ENCODE measurements at regions not wholly inside any gene's neighbourhood (a gene's known extent, or its start where the extent isn't known, plus 50 kb on each side); places are given as distances from the start of the nearest gene placed in this dataset.

DNA sequence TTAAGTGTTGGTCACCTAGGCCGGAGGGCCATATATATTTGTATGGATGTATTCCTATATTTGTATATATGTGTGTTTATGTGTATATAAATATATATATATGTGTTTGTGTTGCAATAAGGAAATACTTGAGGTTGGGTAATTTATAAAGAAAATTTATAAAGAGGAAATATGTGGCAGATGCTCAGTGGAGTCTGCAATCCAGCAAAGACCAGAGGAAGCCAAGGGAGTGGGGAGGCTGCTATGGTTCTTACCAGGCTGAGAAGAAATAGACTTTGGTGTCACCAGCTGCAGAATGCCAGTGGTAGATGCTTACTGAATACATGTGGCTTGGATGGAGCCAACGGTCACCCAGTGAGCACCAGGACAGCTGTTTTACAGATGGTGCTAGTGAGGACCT lies 97.4 kb upstream of the ELOVL5 start:
- Histone ChIP-seq H4K20me1 (no peaks in the 10 kb centered on the region), H3K4me3 (no peak overlapping the region), H3K36me3 (no peaks in the 10 kb centered on the region), H3K9me3 (replicated peaks in 1 of 11) (peaks cover 0 to 7% (median 6%) of the 10 kb centered on the region in 11 experiments; a peak in 5 of 22 replicates), H3K9ac (no peak overlapping the region), H3K27me3 (no peaks in the 10 kb centered on the region), H3K4me2 (peak overlapping the region in 7 of 11 experiments; percentile 21 to 58 (median 32); a peak in 12 of 22 replicates), H3K4me1 (peaks cover 0 to 22% (median 8%) of the 10 kb centered on the region in 10 experiments; a peak in 10 of 20 replicates), H3K27ac (no peak overlapping the region)
- TF ChIP-seq Cebpa-rat (IDR thresholded peaks at IDR 0.05) = 0 out of 22 replicates have a peak, but pooled peaks of 1 of the 11 experiments have one; percentile 38

DNA sequence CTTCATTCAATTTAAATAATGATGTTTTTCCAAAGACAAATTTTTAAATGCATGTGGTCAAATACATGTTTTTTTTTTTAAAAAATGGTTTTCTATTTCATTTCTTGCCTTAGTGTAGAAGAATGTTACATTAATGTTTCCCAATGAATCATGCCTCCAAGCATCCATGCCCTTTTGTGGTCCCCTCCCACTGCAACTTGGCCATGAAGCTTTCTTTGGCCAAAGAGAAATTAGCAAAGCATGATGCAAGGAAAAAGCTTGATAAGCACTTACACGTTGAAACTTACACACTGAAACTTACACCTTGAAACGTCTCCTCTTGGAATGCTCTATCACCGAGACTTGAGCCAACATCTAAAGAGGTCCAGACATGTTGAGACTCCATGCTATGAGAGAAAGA lies 93.0 kb upstream of the ELOVL5 start:
- no peak for TF ChIP-seq Cebpa-rat (IDR thresholded peaks at IDR 0.05)
- H3K36me3 ChIP-seq = no peaks in the 10 kb centered on the region
- no peak overlapping the region for H3K9ac ChIP-seq
- H3K4me2 ChIP-seq = no peak overlapping the region
- H3K9me3 ChIP-seq (replicated peaks in 1 of 11) = no peaks in the 10 kb centered on the region
- H4K20me1 ChIP-seq = no peaks in the 10 kb centered on the region
- peaks cover 5 to 32% (median 17%) of the 10 kb centered on the region in 10 experiments; a peak in 17 of 20 replicates for H3K4me1 ChIP-seq
- no peak overlapping the region for H3K4me3 ChIP-seq
- H3K27me3 ChIP-seq = no peaks in the 10 kb centered on the region
- H3K27ac ChIP-seq = no peak overlapping the region

DNA sequence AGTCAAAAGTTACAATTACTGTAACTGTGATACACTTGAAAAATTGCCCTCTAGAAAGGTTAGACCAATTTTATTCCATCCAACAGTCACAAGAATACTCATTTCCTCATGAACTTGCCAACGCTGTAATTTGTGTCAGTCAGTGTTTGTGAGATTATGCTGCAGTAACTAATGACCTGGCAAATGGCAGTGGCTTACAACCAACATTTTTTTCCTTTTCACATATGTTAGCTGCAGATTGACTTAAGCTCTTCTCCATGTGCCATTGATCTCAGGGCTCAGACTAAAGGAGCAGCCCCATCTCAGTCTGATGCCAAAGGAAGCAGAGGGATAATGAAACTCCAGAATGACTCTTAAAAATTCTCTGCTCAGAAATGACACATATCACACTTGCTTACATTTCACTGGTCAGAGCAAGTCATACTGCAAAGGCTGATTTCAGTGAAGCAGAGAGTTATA lies 92.3 kb upstream of the ELOVL5 start:
- H3K36me3 ChIP-seq = no peaks in the 10 kb centered on the region
- H3K27ac ChIP-seq = no peak overlapping the region
- peaks cover 5 to 30% (median 12%) of the 10 kb centered on the region in 10 experiments; a peak in 17 of 20 replicates for H3K4me1 ChIP-seq
- H3K4me2 ChIP-seq = peak overlapping the region in 4 of 11 experiments; percentile 4 to 55 (median 47); a peak in 6 of 22 replicates
- H3K4me3 ChIP-seq = no peak overlapping the region
- H4K20me1 ChIP-seq = no peaks in the 10 kb centered on the region
- H3K9me3 ChIP-seq (replicated peaks in 1 of 11) = no peaks in the 10 kb centered on the region
- H3K27me3 ChIP-seq = no peaks in the 10 kb centered on the region
- H3K9ac ChIP-seq = no peak overlapping the region
- no peak for TF ChIP-seq Cebpa-rat (IDR thresholded peaks at IDR 0.05)

DNA sequence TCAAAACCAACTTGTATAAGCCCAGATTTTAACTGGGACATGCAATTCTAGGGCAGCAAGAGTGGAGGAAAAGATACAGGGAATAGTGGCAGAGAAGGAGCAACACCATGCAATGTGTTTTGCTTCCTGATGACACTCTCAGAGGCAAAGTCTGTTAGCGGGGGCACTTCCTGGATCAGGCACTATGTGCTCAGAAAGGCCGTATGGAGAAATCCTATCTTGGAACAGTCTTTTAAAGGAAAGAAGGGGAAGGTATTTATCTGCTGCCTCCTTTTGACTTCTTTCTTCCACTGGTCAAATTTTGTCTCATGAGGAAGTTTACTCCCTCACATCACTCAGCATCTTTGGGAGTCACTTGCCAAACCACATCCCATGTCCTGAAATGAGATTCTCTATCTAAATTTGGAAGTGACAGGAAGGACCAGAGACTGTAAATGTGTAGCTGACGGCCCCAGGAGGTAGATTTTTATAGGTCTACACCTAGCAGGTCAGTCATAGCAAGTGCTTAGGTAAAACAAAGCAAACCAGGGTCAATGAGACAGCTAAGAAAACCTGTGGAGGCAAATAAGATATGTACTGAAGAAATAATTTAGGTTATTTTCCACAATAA lies 91.7 kb upstream of the ELOVL5 start:
- Histone ChIP-seq H3K9me3 (replicated peaks in 1 of 11) (no peaks in the 10 kb centered on the region), H3K4me2 (peak overlapping the region in 10 of 11 experiments; percentile 4 to 55 (median 24); a peak in 13 of 22 replicates), H3K4me3 (no peak overlapping the region), H3K27me3 (no peaks in the 10 kb centered on the region), H3K9ac (no peak overlapping the region), H3K27ac (no peak overlapping the region), H3K4me1 (peaks cover 5 to 26% (median 8%) of the 10 kb centered on the region in 10 experiments; a peak in 17 of 20 replicates), H3K36me3 (no peaks in the 10 kb centered on the region), H4K20me1 (no peaks in the 10 kb centered on the region)
- no peak for TF ChIP-seq Cebpa-rat (IDR thresholded peaks at IDR 0.05)

DNA sequence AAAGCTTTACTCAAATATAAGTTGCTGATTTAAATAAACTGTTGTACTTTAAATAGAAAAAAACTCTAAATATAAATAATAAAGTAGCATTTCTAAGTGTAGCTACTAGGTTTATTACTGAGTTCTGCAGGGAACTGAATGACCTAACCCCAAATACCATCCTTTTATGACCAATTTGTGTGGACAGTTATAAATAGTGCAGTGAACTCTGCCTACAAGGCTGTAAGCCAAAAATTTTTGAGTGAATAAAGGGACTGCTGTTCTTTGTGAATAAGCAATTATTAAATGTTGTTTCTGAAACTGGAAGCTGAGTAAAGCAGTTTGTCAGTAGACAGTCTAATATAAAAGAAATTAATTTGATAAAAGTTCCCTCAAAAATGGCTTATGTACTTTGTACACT lies 90.8 kb upstream of the ELOVL5 start:
- Histone ChIP-seq H3K4me1 (peaks cover 5 to 26% (median 8%) of the 10 kb centered on the region in 10 experiments; a peak in 17 of 20 replicates), H4K20me1 (no peaks in the 10 kb centered on the region), H3K4me3 (no peak overlapping the region), H3K27ac (no peak overlapping the region), H3K4me2 (no peak overlapping the region), H3K36me3 (no peaks in the 10 kb centered on the region), H3K9me3 (replicated peaks in 1 of 11) (no peaks in the 10 kb centered on the region), H3K27me3 (no peaks in the 10 kb centered on the region), H3K9ac (no peak overlapping the region)
- TF ChIP-seq Cebpa-rat (IDR thresholded peaks at IDR 0.05) = no peak

DNA sequence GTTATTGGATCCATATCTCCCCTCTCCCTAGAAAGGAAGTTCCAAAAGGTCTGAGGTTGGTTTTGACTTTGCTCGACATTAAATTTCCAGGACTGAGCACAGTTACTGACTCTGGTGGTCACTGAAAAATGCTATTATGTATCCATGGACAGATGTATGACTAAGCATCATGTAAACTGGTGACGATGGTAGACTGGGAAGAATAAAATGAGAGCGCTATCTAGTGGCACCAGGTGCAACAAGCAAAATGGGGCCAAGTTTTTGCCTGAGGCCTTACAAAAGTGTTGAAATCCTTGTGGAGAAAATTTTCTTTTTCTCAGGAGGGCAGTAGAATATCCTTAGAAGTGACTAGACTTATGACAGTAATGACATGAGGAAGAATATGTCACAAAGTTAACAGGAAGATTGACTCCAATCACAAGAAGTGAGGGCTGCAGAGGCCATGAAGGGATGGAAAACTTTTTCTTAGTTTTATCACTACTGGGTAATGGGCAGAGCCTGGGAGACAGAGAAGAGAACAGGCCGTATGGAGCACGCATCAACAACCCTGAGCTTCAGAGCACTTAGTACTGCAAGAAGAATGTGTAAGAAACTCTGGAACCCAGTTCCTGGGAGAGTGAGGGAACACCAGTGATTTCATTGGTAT lies 88.9 kb upstream of the ELOVL5 start:
- Histone ChIP-seq H3K9me3 (replicated peaks in 1 of 11) (no peaks in the 10 kb centered on the region), H3K27me3 (no peaks in the 10 kb centered on the region), H3K4me2 (peak overlapping the region in 2 of 11 experiments; percentile 43 to 51; a peak in 4 of 22 replicates), H3K4me1 (peaks cover 5 to 44% (median 8%) of the 10 kb centered on the region in 10 experiments; a peak in 17 of 20 replicates), H3K4me3 (no peak overlapping the region), H3K9ac (no peak overlapping the region), H3K36me3 (no peaks in the 10 kb centered on the region), H4K20me1 (no peaks in the 10 kb centered on the region), H3K27ac (peak overlapping the region in 3 of 11 experiments; percentile 12 to 44 (median 17); a peak in 2 of 22 replicates)
- no peak for TF ChIP-seq Cebpa-rat (IDR thresholded peaks at IDR 0.05)

DNA sequence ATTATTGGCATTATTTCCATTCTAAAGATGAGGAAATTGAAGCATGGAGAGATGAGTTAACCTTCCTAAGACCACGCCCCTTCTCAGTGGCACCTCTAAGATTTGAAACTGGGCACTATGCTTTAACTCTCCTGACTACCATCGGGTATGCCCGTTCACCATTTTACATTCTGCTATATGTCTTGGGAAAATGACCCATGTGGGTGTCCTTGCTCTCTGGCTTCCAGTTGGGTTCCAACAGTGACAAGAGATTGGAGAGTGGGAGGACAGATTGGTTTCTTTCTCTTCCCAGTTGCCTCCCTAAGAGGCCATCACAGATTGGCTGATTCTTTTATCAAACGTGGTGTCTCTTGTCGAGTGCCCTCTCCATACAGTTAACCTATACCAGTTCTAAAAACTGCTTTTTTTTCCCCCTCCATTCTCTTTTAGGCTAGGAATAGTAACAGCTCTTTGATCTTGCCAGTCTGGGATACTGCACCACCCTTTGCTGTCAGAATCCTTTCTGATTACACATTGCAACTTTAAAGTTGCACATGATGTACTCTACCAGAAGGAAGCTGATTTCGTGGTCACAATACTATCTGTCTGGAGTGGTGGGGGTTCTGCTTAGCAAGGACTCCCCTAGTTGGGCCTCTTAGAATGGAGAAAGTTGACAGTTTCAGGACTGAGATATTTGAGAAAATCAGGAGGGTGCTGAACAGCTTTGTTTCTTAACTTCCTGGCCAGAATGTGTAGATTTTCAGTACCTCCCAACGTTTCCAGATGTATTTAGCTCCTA lies 88.0 kb upstream of the ELOVL5 start:
- Histone ChIP-seq H3K36me3 (no peaks in the 10 kb centered on the region), H3K4me2 (peak overlapping the region in 2 of 11 experiments; percentile 43 to 51; a peak in 4 of 22 replicates), H4K20me1 (no peaks in the 10 kb centered on the region), H3K9ac (no peak overlapping the region), H3K27me3 (no peaks in the 10 kb centered on the region), H3K4me3 (no peak overlapping the region), H3K4me1 (peaks cover 5 to 53% (median 8%) of the 10 kb centered on the region in 10 experiments; a peak in 17 of 20 replicates), H3K27ac (peak overlapping the region in 2 of 11 experiments; percentile 12 to 44; a peak in 4 of 22 replicates), H3K9me3 (replicated peaks in 1 of 11) (no peaks in the 10 kb centered on the region)
- no peak for TF ChIP-seq Cebpa-rat (IDR thresholded peaks at IDR 0.05)

DNA sequence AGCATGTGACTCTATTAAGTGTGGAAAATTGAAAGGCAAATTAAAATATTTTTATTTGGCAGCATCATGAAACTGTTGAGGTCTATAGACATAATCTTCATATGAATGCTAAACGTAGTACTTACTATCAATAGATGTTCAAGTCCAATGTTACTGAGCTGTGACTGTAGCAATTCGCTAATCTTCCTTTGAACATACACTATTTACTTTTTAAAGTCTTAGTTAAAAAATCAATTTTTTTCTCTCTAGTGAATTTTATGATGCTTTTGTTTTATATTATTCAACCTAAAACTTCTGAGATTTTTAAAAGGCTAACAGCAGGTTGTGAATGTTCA lies 85.2 kb upstream of the ELOVL5 start:
- Histone ChIP-seq H3K4me1 (peaks cover 0 to 47% (median 0%) of the 10 kb centered on the region in 10 experiments; a peak in 8 of 20 replicates), H3K4me2 (peak overlapping the region in 3 of 11 experiments; percentile 63 to 81 (median 74); a peak in 5 of 22 replicates), H4K20me1 (no peaks in the 10 kb centered on the region), H3K9ac (no peak overlapping the region), H3K27me3 (no peaks in the 10 kb centered on the region), H3K4me3 (no peak overlapping the region), H3K27ac (peak overlapping the region in 1 of 11 experiments; percentile 77; a peak in 3 of 22 replicates), H3K9me3 (replicated peaks in 1 of 11) (no peaks in the 10 kb centered on the region), H3K36me3 (no peaks in the 10 kb centered on the region)
- TF ChIP-seq Cebpa-rat (IDR thresholded peaks at IDR 0.05) = no peak
